Loucy (cell line): ENCODE measurements at regions not wholly inside any gene's neighbourhood (a gene's known extent, or its start where the extent isn't known, plus 50 kb on each side); places are given as distances from the start of the nearest gene placed in this dataset.

Experiments used
- CTCF ChIP-seq: fragments of 200-600 bp; sonication (generic); conservative IDR thresholded peaks from 2 replicates; pipeline ENCODE4 v1.5.1; 2014; ENCODE audit warnings: mild to moderate bottlenecking, antibody characterized with exemption, low read length
- EZH2phosphoT487 ChIP-seq: fragments of 200-600 bp; IDR thresholded peaks from 2 replicates; pipeline ENCODE4 v1.6.1; 2018; ENCODE audit warnings: antibody characterized with exemption, mild to moderate bottlenecking, moderate library complexity, borderline replicate concordance

- TF ChIP-seq CTCF (no peak), EZH2phosphoT487 (no peak)
Observed at GRCh38 chr3:157606852-157607197, 103.6 kb upstream of the VEPH1 start.
